ENCODE measurements at regions not wholly inside any gene's neighbourhood (a gene's known extent, or its start where the extent isn't known, plus 50 kb on each side); places are given as distances from the start of the nearest gene placed in this dataset.

DNA sequence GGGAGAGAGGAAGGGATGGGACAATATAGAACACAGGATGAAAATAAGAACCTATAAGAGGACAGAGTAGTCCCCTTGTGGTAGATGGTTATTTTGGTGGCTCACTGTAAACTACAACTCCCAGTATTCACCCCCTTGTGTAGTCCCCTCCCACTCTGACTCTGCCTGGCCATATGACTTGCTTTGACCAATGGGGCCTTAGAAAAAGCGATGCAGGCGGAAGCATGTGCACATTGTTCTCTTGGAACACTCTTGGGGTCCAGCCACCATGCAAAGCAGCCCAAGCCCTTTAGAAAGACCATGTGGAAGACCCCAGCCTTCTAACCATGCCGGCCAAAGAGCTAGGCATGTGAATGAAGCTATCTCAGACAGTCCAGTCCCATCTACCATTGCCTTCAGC is 415.0 kb downstream of the BCOR start:
- Histone ChIP-seq H3K27me3 (no peaks in the 10 kb centered on the region), H3K4me1 (peaks cover 0 to 8% of the 10 kb centered on the region in 2 donors), H3K4me3 (no peak overlapping the region), H3K27ac (no peak overlapping the region), H3K36me3 (no peaks in the 10 kb centered on the region), H3K9me3 (no peaks in the 10 kb centered on the region)
- TF ChIP-seq, protein P1, sequence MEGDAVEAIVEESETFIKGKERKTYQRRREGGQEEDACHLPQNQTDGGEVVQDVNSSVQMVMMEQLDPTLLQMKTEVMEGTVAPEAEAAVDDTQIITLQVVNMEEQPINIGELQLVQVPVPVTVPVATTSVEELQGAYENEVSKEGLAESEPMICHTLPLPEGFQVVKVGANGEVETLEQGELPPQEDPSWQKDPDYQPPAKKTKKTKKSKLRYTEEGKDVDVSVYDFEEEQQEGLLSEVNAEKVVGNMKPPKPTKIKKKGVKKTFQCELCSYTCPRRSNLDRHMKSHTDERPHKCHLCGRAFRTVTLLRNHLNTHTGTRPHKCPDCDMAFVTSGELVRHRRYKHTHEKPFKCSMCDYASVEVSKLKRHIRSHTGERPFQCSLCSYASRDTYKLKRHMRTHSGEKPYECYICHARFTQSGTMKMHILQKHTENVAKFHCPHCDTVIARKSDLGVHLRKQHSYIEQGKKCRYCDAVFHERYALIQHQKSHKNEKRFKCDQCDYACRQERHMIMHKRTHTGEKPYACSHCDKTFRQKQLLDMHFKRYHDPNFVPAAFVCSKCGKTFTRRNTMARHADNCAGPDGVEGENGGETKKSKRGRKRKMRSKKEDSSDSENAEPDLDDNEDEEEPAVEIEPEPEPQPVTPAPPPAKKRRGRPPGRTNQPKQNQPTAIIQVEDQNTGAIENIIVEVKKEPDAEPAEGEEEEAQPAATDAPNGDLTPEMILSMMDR (IDR thresholded peaks at IDR 0.05): no peak
- DNase-seq (ENCODE audit: low spot score): no peak

DNA sequence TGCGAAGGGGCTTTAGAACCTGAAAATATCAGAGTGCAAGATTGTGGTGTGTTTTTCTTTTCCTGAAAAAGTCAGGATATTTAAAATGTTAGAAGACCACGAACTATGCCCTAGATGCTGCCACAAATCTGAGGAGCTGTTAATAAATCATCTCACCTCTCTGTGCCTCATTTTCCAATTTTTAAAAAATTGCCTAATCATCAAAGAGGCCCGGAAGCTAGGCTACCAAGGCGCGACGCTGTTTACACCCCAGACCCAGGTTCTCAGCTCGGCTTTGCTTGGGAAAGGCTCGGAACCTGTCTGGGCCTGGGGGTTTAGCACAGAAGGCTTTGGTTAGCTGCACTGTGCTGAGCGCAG is 409.6 kb downstream of the BCOR start:
- TF ChIP-seq, protein P1 (IDR thresholded peaks at IDR 0.05): no peak
- H3K27ac ChIP-seq: peak overlapping the region; percentile 67 to 73

GRCh38 chrX:39688576-39689375 is 409.0 kb downstream of the BCOR start:
- no peak for DNase-seq (ENCODE audit: low spot score)
- Histone ChIP-seq H3K4me1 (peaks cover 0 to 17% of the 10 kb centered on the region in 2 donors), H3K9me3 (no peaks in the 10 kb centered on the region), H3K4me3 (peak overlapping the region; percentile 23 to 49), H3K36me3 (no peaks in the 10 kb centered on the region), H3K27ac (peak overlapping the region; percentile 67 to 73), H3K27me3 (no peaks in the 10 kb centered on the region)
- TF ChIP-seq, protein P1 (IDR thresholded peaks at IDR 0.05): no peak

More for the DNA sequence above, 409.6 kb downstream of the BCOR start:
- no peaks in the 10 kb centered on the region for H3K27me3 ChIP-seq
- H3K9me3 ChIP-seq: no peaks in the 10 kb centered on the region
- H3K4me1 ChIP-seq: peaks cover 0 to 17% of the 10 kb centered on the region in 2 donors
- no peak for DNase-seq (ENCODE audit: low spot score)
- H3K36me3 ChIP-seq: no peaks in the 10 kb centered on the region
- peak overlapping the region; percentile 23 to 49 for H3K4me3 ChIP-seq

DNA sequence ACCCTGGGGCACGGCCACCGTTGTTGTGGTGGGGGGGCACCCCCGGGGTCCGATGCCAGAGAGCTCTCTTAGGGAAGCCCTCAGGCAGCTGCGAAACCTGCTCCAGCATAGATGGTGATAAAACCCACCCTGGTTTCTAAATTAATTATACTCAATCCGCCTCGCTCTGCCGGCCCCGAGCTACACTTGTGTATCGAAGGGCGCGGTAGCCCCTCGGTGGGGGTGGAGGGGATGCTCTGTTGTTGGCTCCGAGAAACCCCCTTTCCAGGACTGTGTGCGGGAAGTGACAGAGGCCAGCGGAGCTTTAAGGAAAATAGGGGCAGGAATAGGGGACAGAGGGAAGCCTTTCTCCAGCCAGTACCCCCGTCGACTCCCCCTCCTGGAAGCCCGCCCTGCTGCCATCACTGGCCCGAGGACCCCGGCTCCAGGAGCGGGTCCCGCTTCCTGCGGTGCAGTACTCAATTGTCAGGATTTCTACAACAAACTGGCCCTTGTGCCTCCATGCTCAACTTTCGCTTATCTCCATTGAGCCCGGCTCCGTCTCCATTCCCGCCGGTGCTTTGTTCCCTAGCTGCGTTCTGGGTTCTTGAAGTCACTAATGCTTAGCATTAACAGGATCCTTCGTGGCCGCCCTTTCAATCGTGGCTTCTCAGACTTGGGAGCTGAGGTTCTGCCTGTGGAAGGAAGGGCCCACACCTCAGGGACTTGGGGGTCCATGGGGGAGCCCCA is 408.2 kb downstream of the BCOR start:
- Histone ChIP-seq H3K27ac (peak overlapping the region; percentile 67 to 73), H3K36me3 (no peaks in the 10 kb centered on the region), H3K4me3 (peak overlapping the region; percentile 23 to 49), H3K4me1 (peaks cover 0 to 17% of the 10 kb centered on the region in 2 donors), H3K27me3 (no peaks in the 10 kb centered on the region), H3K9me3 (no peaks in the 10 kb centered on the region)
- no peak for DNase-seq (ENCODE audit: low spot score)
- TF ChIP-seq, protein P1 (IDR thresholded peaks at IDR 0.05): no peak

- Histone ChIP-seq H3K36me3 (no peaks in the 10 kb centered on the region), H3K4me3 (no peak overlapping the region), H3K9me3 (peaks cover 0 to 1% of the 10 kb centered on the region in 2 donors), H3K4me1 (peaks cover 0 to 17% of the 10 kb centered on the region in 2 donors), H3K27me3 (no peaks in the 10 kb centered on the region), H3K27ac (no peak overlapping the region)
- no peak for DNase-seq (ENCODE audit: low spot score)
- TF ChIP-seq, protein P1 (IDR thresholded peaks at IDR 0.05): no peak
These were observed 407.0 kb downstream of the BCOR start for GRCh38 chrX:39690541-39691415.

Data from right atrium auricular region (tissue), 2 donors.